ENCODE measurements at regions not wholly inside any gene's neighbourhood (a gene's known extent, or its start where the extent isn't known, plus 50 kb on each side); places are given as distances from the start of the nearest gene placed in this dataset.
"Not testable (repeated sequence)": the region's sequence is repeated elsewhere in the genome, so short reads cannot be mapped to it uniquely, and the experiment has no call there.

GRCh38 chr4:25981749-25982148, 67.7 kb downstream of the SMIM20 start:
- no peak for DNase-seq

- no peak for DNase-seq
These were observed 68.9 kb downstream of the SMIM20 start for GRCh38 chr4:25982962-25983361.

GRCh38 chr4:25984266-25984665, 70.2 kb downstream of the SMIM20 start:
- DNase-seq: no peak

- no peak for DNase-seq
These were observed 70.8 kb downstream of the SMIM20 start for GRCh38 chr4:25984796-25985195.

- DNase-seq: no peak
These were observed 72.8 kb downstream of the SMIM20 start for GRCh38 chr4:25986807-25987206.

- no peak for DNase-seq
These were observed 77.3 kb downstream of the SMIM20 start for GRCh38 chr4:25991340-25991739.

- DNase-seq: no peak
These were observed 79.6 kb downstream of the SMIM20 start for GRCh38 chr4:25993395-25994185.

- DNase-seq: not testable (repeated sequence)
These were observed 80.6 kb downstream of the SMIM20 start for GRCh38 chr4:25994577-25994976.

- no peak for DNase-seq
These were observed 86.4 kb downstream of the SMIM20 start for GRCh38 chr4:26000274-26000950.

GRCh38 chr4:26001413-26001812, 87.4 kb downstream of the SMIM20 start:
- DNase-seq: no peak

- no peak for DNase-seq
These were observed 87.8 kb downstream of the SMIM20 start for GRCh38 chr4:26001816-26002215.

GRCh38 chr4:26003056-26003455, 89.0 kb downstream of the SMIM20 start:
- no peak for DNase-seq

- no peak for DNase-seq
These were observed 90.3 kb downstream of the SMIM20 start for GRCh38 chr4:26004290-26004689.

- DNase-seq: no peak
These were observed 91.7 kb downstream of the SMIM20 start for GRCh38 chr4:26005764-26006163.

GRCh38 chr4:26008737-26009136, 94.7 kb downstream of the SMIM20 start:
- no peak for DNase-seq

- DNase-seq: no peak
These were observed 95.5 kb downstream of the SMIM20 start for GRCh38 chr4:26009502-26009901.

- no peak for DNase-seq
These were observed 96.3 kb downstream of the SMIM20 start for GRCh38 chr4:26010304-26010703.

- DNase-seq: no peak
These were observed 99.6 kb downstream of the SMIM20 start for GRCh38 chr4:26013629-26014028.

GRCh38 chr4:26015133-26015651, 101.2 kb downstream of the SMIM20 start:
- no peak for DNase-seq

GRCh38 chr4:26015906-26016305, 101.9 kb downstream of the SMIM20 start:
- no peak for DNase-seq

- no peak for DNase-seq
These were observed 103.5 kb downstream of the SMIM20 start for GRCh38 chr4:26017531-26017930.

GRCh38 chr4:26017961-26018700, 104.1 kb downstream of the SMIM20 start:
- not testable (repeated sequence) for DNase-seq

- peak; percentile 18 for DNase-seq
These were observed 106.2 kb downstream of the SMIM20 start for GRCh38 chr4:26020083-26020668.

Measured in CD4-positive, alpha-beta T cell treated with Interleukin-12 subunit alpha and Interleukin-12 subunit beta, for 1 hour (primary cell).